ENCODE measurements at regions not wholly inside any gene's neighbourhood (a gene's known extent, or its start where the extent isn't known, plus 50 kb on each side); places are given as distances from the start of the nearest gene placed in this dataset.
"Not testable (repeated sequence)": the region's sequence is repeated elsewhere in the genome, so short reads cannot be mapped to it uniquely, and the experiment has no call there.

DNA sequence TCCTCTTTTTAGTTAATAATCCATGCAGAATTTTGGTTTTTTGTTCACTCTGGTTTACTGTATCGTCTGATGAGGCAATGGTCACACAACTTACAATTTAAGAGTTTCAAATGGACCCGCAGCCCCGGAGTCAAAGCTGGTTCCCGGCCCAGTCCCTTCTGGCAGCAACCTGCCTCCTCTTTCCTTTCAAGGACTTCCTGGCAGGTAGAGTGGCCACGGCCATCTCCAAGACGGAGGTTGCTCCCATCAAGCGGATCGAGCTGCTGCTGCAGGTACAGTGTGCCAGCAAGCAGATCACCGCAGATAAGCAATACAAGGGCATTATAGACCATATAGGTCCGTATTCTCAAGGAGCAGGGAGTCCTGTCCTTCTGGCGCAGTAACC, 218.2 kb downstream of the GJA1 start:
- Mint-ChIP-seq H3K9me3 (no peaks in the 10 kb centered on the region), H3K27me3 (ENCODE audit: low read depth) (no peaks in the 10 kb centered on the region), H3K4me3 (no peak overlapping the region), H3K27ac (no peak overlapping the region), H3K36me3 (ENCODE audit: low read depth) (no peaks in the 10 kb centered on the region), H3K4me1 (ENCODE audit: low read depth) (peaks cover 19% of the 10 kb centered on the region)

- Mint-ChIP-seq H3K4me3 (no peak overlapping the region), H3K27me3 (ENCODE audit: low read depth) (no peaks in the 10 kb centered on the region), H3K36me3 (ENCODE audit: low read depth) (no peaks in the 10 kb centered on the region), H3K4me1 (ENCODE audit: low read depth) (no peaks in the 10 kb centered on the region), H3K27ac (no peak overlapping the region), H3K9me3 (no peaks in the 10 kb centered on the region)
These were observed 222.5 kb downstream of the GJA1 start for GRCh38 chr6:121657972-121658371.

- H3K27me3 Mint-ChIP-seq (ENCODE audit: low read depth), result no peaks in the 10 kb centered on the region
- no peaks in the 10 kb centered on the region for H3K36me3 Mint-ChIP-seq (ENCODE audit: low read depth)
- no peak overlapping the region for H3K4me3 Mint-ChIP-seq
- no peak overlapping the region for H3K27ac Mint-ChIP-seq
- no peaks in the 10 kb centered on the region for H3K9me3 Mint-ChIP-seq
- H3K4me1 Mint-ChIP-seq (ENCODE audit: low read depth), result no peaks in the 10 kb centered on the region
These were observed 224.8 kb downstream of the GJA1 start for GRCh38 chr6:121660277-121660676.

GRCh38 chr6:121663292-121663810, 227.9 kb downstream of the GJA1 start:
- H3K27me3 Mint-ChIP-seq (ENCODE audit: low read depth), result no peaks in the 10 kb centered on the region
- H3K4me3 Mint-ChIP-seq, result no peak overlapping the region
- H3K36me3 Mint-ChIP-seq (ENCODE audit: low read depth), result no peaks in the 10 kb centered on the region
- H3K27ac Mint-ChIP-seq, result no peak overlapping the region
- no peaks in the 10 kb centered on the region for H3K9me3 Mint-ChIP-seq
- H3K4me1 Mint-ChIP-seq (ENCODE audit: low read depth), result no peaks in the 10 kb centered on the region

DNA sequence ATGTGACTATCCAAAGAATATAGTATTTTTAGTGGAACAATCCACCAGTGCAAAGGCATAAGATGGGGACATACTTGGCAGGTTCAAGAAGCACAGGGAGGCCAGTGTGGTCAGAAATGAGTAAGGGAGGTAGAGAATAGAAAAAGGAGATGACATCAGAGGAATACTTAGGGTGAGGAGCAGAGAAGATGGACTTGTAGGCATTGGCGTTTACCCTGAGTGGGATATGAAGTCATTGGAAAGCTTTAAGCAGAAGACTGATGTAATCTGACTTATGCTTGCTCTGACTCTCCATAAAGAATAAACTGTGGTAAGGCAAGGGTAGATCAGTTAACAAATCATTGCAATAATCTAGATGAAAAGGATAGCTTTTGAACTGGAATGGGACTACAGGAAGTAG, 228.7 kb downstream of the GJA1 start:
- no peaks in the 10 kb centered on the region for H3K27me3 Mint-ChIP-seq (ENCODE audit: low read depth)
- H3K4me1 Mint-ChIP-seq (ENCODE audit: low read depth), result no peaks in the 10 kb centered on the region
- H3K36me3 Mint-ChIP-seq (ENCODE audit: low read depth), result no peaks in the 10 kb centered on the region
- no peaks in the 10 kb centered on the region for H3K9me3 Mint-ChIP-seq
- no peak overlapping the region for H3K27ac Mint-ChIP-seq
- no peak overlapping the region for H3K4me3 Mint-ChIP-seq

DNA sequence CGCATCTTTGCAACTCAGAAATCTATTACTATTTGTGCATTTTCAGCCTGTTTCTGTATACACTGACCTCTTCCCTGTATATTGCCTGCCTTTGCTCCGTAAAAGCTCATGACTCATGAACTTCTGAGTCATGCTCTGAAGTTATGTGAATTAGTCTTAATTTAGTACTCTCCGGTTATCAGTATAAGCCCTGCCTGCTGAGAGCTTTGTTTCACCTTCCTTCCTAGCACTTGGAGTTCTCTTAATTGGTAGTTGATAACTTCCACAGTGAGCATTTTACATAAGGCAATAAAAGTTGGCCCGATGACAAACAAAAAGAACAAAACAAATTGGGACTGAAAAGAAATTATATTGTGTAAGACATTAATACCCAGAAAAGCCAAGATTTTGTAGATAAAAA, 231.4 kb downstream of the GJA1 start:
- Mint-ChIP-seq H3K27ac (no peak overlapping the region), H3K27me3 (ENCODE audit: low read depth) (no peaks in the 10 kb centered on the region), H3K4me3 (no peak overlapping the region)

DNA sequence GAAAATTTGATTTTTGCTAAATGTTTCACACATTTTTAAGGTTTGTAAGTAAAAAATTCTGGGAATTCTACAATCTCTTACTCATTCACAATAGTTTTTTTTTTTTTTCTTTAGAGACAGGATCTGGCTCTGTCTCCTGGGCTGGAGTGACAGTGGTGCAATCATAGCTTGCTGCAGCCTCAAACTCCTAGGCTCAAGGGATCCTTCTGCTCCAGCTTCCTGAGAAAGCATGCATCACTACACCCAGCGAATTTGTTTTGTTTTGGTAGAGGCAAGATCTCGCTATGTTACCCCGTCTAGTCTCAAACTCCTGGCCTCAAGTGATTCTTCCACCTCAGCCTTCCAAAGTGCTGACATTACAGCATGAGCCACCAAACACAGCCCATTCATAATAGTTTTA, 232.8 kb downstream of the GJA1 start:
- Mint-ChIP-seq H3K27ac (no peak overlapping the region), H3K27me3 (ENCODE audit: low read depth) (no peaks in the 10 kb centered on the region), H3K36me3 (ENCODE audit: low read depth) (no peaks in the 10 kb centered on the region), H3K4me1 (ENCODE audit: low read depth) (no peaks in the 10 kb centered on the region), H3K4me3 (no peak overlapping the region), H3K9me3 (no peaks in the 10 kb centered on the region)

More for the DNA sequence above, 231.4 kb downstream of the GJA1 start:
- Mint-ChIP-seq H3K9me3 (no peaks in the 10 kb centered on the region), H3K36me3 (ENCODE audit: low read depth) (no peaks in the 10 kb centered on the region), H3K4me1 (ENCODE audit: low read depth) (no peaks in the 10 kb centered on the region)

GRCh38 chr6:121670511-121670910, 235.1 kb downstream of the GJA1 start:
- Mint-ChIP-seq H3K36me3 (ENCODE audit: low read depth) (no peaks in the 10 kb centered on the region), H3K9me3 (no peaks in the 10 kb centered on the region), H3K27ac (no peak overlapping the region), H3K4me3 (no peak overlapping the region), H3K4me1 (ENCODE audit: low read depth) (no peaks in the 10 kb centered on the region), H3K27me3 (ENCODE audit: low read depth) (no peaks in the 10 kb centered on the region)

DNA sequence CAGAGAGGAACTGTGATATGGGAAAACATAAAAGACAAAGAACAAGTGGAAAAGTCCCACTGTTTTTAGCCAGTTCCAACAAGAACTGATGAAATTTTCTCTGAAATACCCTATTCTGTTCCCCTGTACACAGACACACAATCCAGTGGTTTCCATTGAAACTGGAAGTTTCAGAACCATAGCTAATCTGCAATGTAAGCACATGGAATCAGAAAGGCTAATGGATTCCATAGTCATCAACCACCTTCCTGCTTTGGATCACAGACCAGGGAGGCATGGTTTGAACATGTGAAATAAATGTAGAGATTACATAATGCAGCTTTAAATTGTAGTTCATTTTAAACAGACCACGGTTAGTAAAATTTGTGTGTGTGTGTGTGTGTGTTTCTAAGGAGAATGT, 242.1 kb downstream of the GJA1 start:
- no peaks in the 10 kb centered on the region for H3K9me3 Mint-ChIP-seq
- H3K27ac Mint-ChIP-seq, result no peak overlapping the region
- H3K4me1 Mint-ChIP-seq (ENCODE audit: low read depth), result no peaks in the 10 kb centered on the region
- H3K4me3 Mint-ChIP-seq, result no peak overlapping the region
- no peaks in the 10 kb centered on the region for H3K27me3 Mint-ChIP-seq (ENCODE audit: low read depth)
- H3K36me3 Mint-ChIP-seq (ENCODE audit: low read depth), result no peaks in the 10 kb centered on the region

GRCh38 chr6:121678245-121678644, 242.8 kb downstream of the GJA1 start:
- no peaks in the 10 kb centered on the region for H3K9me3 Mint-ChIP-seq
- H3K27ac Mint-ChIP-seq, result no peak overlapping the region
- no peaks in the 10 kb centered on the region for H3K27me3 Mint-ChIP-seq (ENCODE audit: low read depth)

GRCh38 chr6:121680058-121680457, 244.6 kb downstream of the GJA1 start:
- no peak overlapping the region for H3K27ac Mint-ChIP-seq
- no peaks in the 10 kb centered on the region for H3K36me3 Mint-ChIP-seq (ENCODE audit: low read depth)
- H3K9me3 Mint-ChIP-seq, result no peaks in the 10 kb centered on the region
- no peaks in the 10 kb centered on the region for H3K27me3 Mint-ChIP-seq (ENCODE audit: low read depth)
- no peaks in the 10 kb centered on the region for H3K4me1 Mint-ChIP-seq (ENCODE audit: low read depth)
- no peak overlapping the region for H3K4me3 Mint-ChIP-seq

More at GRCh38 chr6:121678245-121678644, 242.8 kb downstream of the GJA1 start:
- no peak overlapping the region for H3K4me3 Mint-ChIP-seq
- no peaks in the 10 kb centered on the region for H3K4me1 Mint-ChIP-seq (ENCODE audit: low read depth)
- no peaks in the 10 kb centered on the region for H3K36me3 Mint-ChIP-seq (ENCODE audit: low read depth)

GRCh38 chr6:121682666-121683065, 247.2 kb downstream of the GJA1 start:
- H3K27me3 Mint-ChIP-seq (ENCODE audit: low read depth), result no peaks in the 10 kb centered on the region
- no peaks in the 10 kb centered on the region for H3K4me1 Mint-ChIP-seq (ENCODE audit: low read depth)
- H3K27ac Mint-ChIP-seq, result no peak overlapping the region
- no peak overlapping the region for H3K4me3 Mint-ChIP-seq
- no peaks in the 10 kb centered on the region for H3K9me3 Mint-ChIP-seq
- no peaks in the 10 kb centered on the region for H3K36me3 Mint-ChIP-seq (ENCODE audit: low read depth)

GRCh38 chr6:121685806-121686205, 250.4 kb downstream of the GJA1 start:
- not testable (repeated sequence) for H3K27me3 Mint-ChIP-seq (ENCODE audit: low read depth); H3K4me3 Mint-ChIP-seq; H3K27ac Mint-ChIP-seq; H3K36me3 Mint-ChIP-seq (ENCODE audit: low read depth); H3K4me1 Mint-ChIP-seq (ENCODE audit: low read depth); H3K9me3 Mint-ChIP-seq

DNA sequence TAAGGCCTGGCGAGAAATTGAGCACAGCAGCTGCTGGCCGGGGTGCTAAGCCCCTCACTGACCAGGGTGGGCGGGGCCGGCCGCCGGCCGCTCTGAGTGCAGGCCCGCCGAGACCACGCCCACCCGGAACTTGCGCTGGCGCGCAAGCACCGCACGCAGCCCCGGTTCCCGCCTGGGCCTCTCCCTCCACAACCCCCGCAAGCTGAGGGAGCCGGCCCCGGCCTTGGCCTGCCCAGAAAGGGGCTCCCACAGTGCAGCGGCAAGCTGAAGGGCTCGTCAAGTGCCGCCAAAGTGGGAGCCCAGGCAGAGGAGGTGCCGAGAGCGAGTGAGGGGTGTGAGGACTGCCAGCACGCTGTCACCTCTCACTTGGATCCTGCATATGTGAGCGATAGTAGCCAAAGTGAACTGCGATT, 251.2 kb downstream of the GJA1 start:
- H3K27ac Mint-ChIP-seq, result no peak overlapping the region
- no peak overlapping the region for H3K4me3 Mint-ChIP-seq
- no peaks in the 10 kb centered on the region for H3K9me3 Mint-ChIP-seq
- H3K4me1 Mint-ChIP-seq (ENCODE audit: low read depth), result peaks cover 4% of the 10 kb centered on the region
- no peaks in the 10 kb centered on the region for H3K36me3 Mint-ChIP-seq (ENCODE audit: low read depth)
- H3K27me3 Mint-ChIP-seq (ENCODE audit: low read depth), result no peaks in the 10 kb centered on the region

- H3K4me3 Mint-ChIP-seq, result no peak overlapping the region
- H3K27me3 Mint-ChIP-seq (ENCODE audit: low read depth), result no peaks in the 10 kb centered on the region
- H3K4me1 Mint-ChIP-seq (ENCODE audit: low read depth), result peaks cover 4% of the 10 kb centered on the region
- no peaks in the 10 kb centered on the region for H3K9me3 Mint-ChIP-seq
- H3K27ac Mint-ChIP-seq, result no peak overlapping the region
- no peaks in the 10 kb centered on the region for H3K36me3 Mint-ChIP-seq (ENCODE audit: low read depth)
These were observed 253.5 kb downstream of the GJA1 start for GRCh38 chr6:121688974-121689373.

- Mint-ChIP-seq H3K27ac (no peak overlapping the region), H3K36me3 (ENCODE audit: low read depth) (no peaks in the 10 kb centered on the region), H3K4me1 (ENCODE audit: low read depth) (peaks cover 4% of the 10 kb centered on the region), H3K9me3 (no peaks in the 10 kb centered on the region), H3K4me3 (no peak overlapping the region), H3K27me3 (ENCODE audit: low read depth) (no peaks in the 10 kb centered on the region)
These were observed 255.7 kb downstream of the GJA1 start for GRCh38 chr6:121691126-121691551.

Measured in T-helper 1 cell treated with Interleukin-12 subunit alpha and Interleukin-12 subunit beta and Interleukin-4 antibody, amounts not matched to agents 30 μg/mL and 1 μg/mL, for 36 hours (primary cell).